Panc1 (cell line): ENCODE measurements at regions not wholly inside any gene's neighbourhood (a gene's known extent, or its start where the extent isn't known, plus 50 kb on each side); places are given as distances from the start of the nearest gene placed in this dataset.

ENCODE experiments used
- ATAC-seq: fragments of 200-7000 bp; cut with Tn5 transposase; 2 replicates; pipeline ENCODE4 v1.9.1; 2020; ENCODE audit warnings: mild to moderate bottlenecking, moderate library complexity
- BruUV-seq: library from RNA; stranded (reverse); fragments of 400-500 nt; replicated peaks from 2 replicates; lab custom pipeline; 2021; lab: Mats Ljungman, UMichigan
- CTCF ChIA-PET: fragments of 300-600 bp; sonication (Branson Sonifier 250); formaldehyde crosslinking; loops from one replicate; lab custom pipeline; 2022; ENCODE audit warnings: antibody characterized with exemption; lab: Charles Lee
- POLR2A ChIA-PET: fragments of 300-600 bp; sonication (Branson Sonifier 250); formaldehyde crosslinking; loops from one replicate; lab custom pipeline; 2022; ENCODE audit warnings: antibody characterized with exemption; lab: Charles Lee
- DNase-seq: peaks from one replicate; pipeline ENCODE4 v3.0.0-alpha.2; 2010; ENCODE audit warnings: low read depth, low spot score
- H3K27ac ChIP-seq: 2 replicates; pipeline ENCODE4 v1.5.1; 2011; ENCODE audit warnings: mild to moderate bottlenecking, low read length, inconsistent platforms
- H3K27me3 ChIP-seq: fragments of 200-500 bp; sonication (Bioruptor generic); 2 replicates; pipeline ENCODE4 v1.6.0; 2014; ENCODE audit warnings: low read length, inconsistent platforms; ENCODE audit not compliant: control insufficient read depth, insufficient read depth
- H3K36me3 ChIP-seq: fragments of 200-500 bp; sonication (Bioruptor generic); 2 replicates; pipeline ENCODE4 v1.5.1; 2014; ENCODE audit warnings: inconsistent platforms, mild to moderate bottlenecking, low read length, moderate library complexity; ENCODE audit not compliant: control insufficient read depth, insufficient read depth
- H3K4me1 ChIP-seq: 2 replicates; pipeline ENCODE4 v1.5.1; 2011; ENCODE audit warnings: inconsistent platforms, mild to moderate bottlenecking, low read length, moderate library complexity; ENCODE audit not compliant: control insufficient read depth, insufficient read depth
- H3K4me3 ChIP-seq, 2 experiments: 2 replicates each; pipeline ENCODE4 v1.5.1; 2011 to 2012; ENCODE audit warnings: low read depth in 2 of 2, low read length in 2 of 2, mild to moderate bottlenecking in 2 of 2, inconsistent platforms in 1 of 2, moderate library complexity in 1 of 2
- H3K9me3 ChIP-seq: fragments of 200-500 bp; sonication (Bioruptor generic); 2 replicates; pipeline ENCODE4 v1.5.1; 2014; ENCODE audit warnings: low read depth, mild to moderate bottlenecking, inconsistent platforms, low read length, moderate library complexity; ENCODE audit not compliant: control insufficient read depth, insufficient read depth
- CTCF ChIP-seq: fragments of 450-650 bp; IDR thresholded peaks from 2 replicates; pipeline ENCODE4 v1.5.1; 2017; ENCODE audit warnings: mild to moderate bottlenecking
- POLR2AphosphoS5 ChIP-seq: IDR thresholded peaks from 2 replicates; pipeline ENCODE4 v1.6.1; 2012; ENCODE audit warnings: mild to moderate bottlenecking, low read depth, low read length, moderate library complexity
- REST ChIP-seq, 2 experiments: IDR thresholded peaks; 2 replicates each; pipeline ENCODE4 v1.6.1; 2011 to 2012; ENCODE audit warnings: low read depth in 2 of 2, control low read depth in 1 of 2, low read length in 1 of 2, mild to moderate bottlenecking in 1 of 2, moderate library complexity in 1 of 2; ENCODE audit not compliant: insufficient read depth in 1 of 2
- SIN3A ChIP-seq: IDR thresholded peaks from 2 replicates; pipeline ENCODE4 v1.6.1; 2012; ENCODE audit warnings: low read depth, mild to moderate bottlenecking, low read length, moderate library complexity, borderline replicate concordance; ENCODE audit not compliant: insufficient read depth
- TCF7L2 ChIP-seq: IDR thresholded peaks from 2 replicates; pipeline ENCODE4 v1.6.1; 2011; ENCODE audit warnings: mild to moderate bottlenecking, low read depth, low read length, inconsistent platforms
- in situ Hi-C: cut with HindIII; loops from 2 replicates; pipeline ENCODE4 v1.10.0; 2016; ENCODE audit warnings: low sequenced_read_pairs, low pct_unique_long_range_greater_than_20kb
- intact Hi-C: fragments of 100-400 bp; cut with micrococcal nuclease; formaldehyde crosslinking; loops from one replicate; pipeline ENCODE4 v1.10.0; 2022; ENCODE audit not compliant: unreplicated experiment

- H3K9me3 ChIP-seq = no peaks in the 10 kb centered on the region
- DNase-seq (no peak), ATAC-seq (no peak)
- H3K36me3 ChIP-seq = no peaks in the 10 kb centered on the region
- H3K27me3 ChIP-seq = no peaks in the 10 kb centered on the region
- H3K4me1 ChIP-seq = no peaks in the 10 kb centered on the region
- ChIA-PET POLR2A (no interaction called here), CTCF (no interaction called here)
- in situ Hi-C loops (no loop called here), intact Hi-C loops (no loop called here)
- BruUV-seq = no TSS peak
- H3K27ac ChIP-seq = no peak overlapping the region
- H3K4me3 ChIP-seq = no peak overlapping the region
- TF ChIP-seq POLR2AphosphoS5 (no peak), REST (IDR thresholded peaks at IDR 0.05; ENCODE audit: insufficient read depth in 1 of 2, low read depth in 2 of 2, low read length in 1 of 2) (no peak), TCF7L2 (no peak), CTCF (no peak), SIN3A (no peak)
Observed at GRCh38 chr5:164319161-164319560, 813.7 kb downstream of the MAT2B start.

- H3K27me3 ChIP-seq = no peaks in the 10 kb centered on the region
- H3K36me3 ChIP-seq = no peaks in the 10 kb centered on the region
- no peak overlapping the region for H3K27ac ChIP-seq
- no peaks in the 10 kb centered on the region for H3K4me1 ChIP-seq
- TF ChIP-seq POLR2AphosphoS5 (no peak), TCF7L2 (no peak), CTCF (no peak), SIN3A (no peak), REST (IDR thresholded peaks at IDR 0.05; ENCODE audit: insufficient read depth in 1 of 2, low read depth in 2 of 2, low read length in 1 of 2) (no peak)
- no peaks in the 10 kb centered on the region; the same call in 1 of the 2 replicates for H3K9me3 ChIP-seq
- intact Hi-C loops (no loop called here), in situ Hi-C loops (no loop called here)
- CTCF ChIA-PET = no interaction called here
- no TSS peak for BruUV-seq
- no peak for DNase-seq
- no peak overlapping the region for H3K4me3 ChIP-seq
- ATAC-seq = no peak
- POLR2A ChIA-PET = no interaction called here
Observed at GRCh38 chr5:164324239-164324638, 818.8 kb downstream of the MAT2B start.
